GM12878 (cell line): ENCODE measurements at regions not wholly inside any gene's neighbourhood (a gene's known extent, or its start where the extent isn't known, plus 50 kb on each side); places are given as distances from the start of the nearest gene placed in this dataset.

ENCODE experiments used
- ATAC-seq: fragments of 200-7000 bp; cut with Tn5 transposase; 3 replicates; pipeline ENCODE4 v1.9.1; 2020; ENCODE audit warnings: mild to moderate bottlenecking, moderate library complexity
- BruUV-seq: library from RNA; stranded (reverse); fragments of 400-500 nt; replicated peaks from 2 replicates; lab custom pipeline; 2021; lab: Mats Ljungman, UMichigan
- CTCF ChIA-PET: fragments of 300-600 bp; sonication (Branson Sonifier 250); formaldehyde crosslinking; extraction: SDS; loops from one replicate; lab custom pipeline; 2021; ENCODE audit warnings: inconsistent platforms; lab: Yijun Ruan, JAX
- POLR2A ChIA-PET: fragments of 350-600 bp; formaldehyde crosslinking; extraction: SDS; loops from one replicate; lab custom pipeline; 2021; ENCODE audit warnings: inconsistent platforms; lab: Charles Lee
- RAD21 ChIA-PET: fragments of 300-600 bp; sonication (Branson Sonifier 250); formaldehyde crosslinking; loops from one replicate; lab custom pipeline; 2023; ENCODE audit warnings: antibody characterized with exemption; ENCODE audit not compliant: unreplicated experiment; lab: Charles Lee
- SMC1A ChIA-PET: fragments of 300-600 bp; sonication (Branson Sonifier 250); formaldehyde crosslinking; loops from one replicate; lab custom pipeline; 2023; ENCODE audit not compliant: unreplicated experiment, uncharacterized antibody; lab: Charles Lee
- DNase-seq: peaks from one replicate; pipeline ENCODE4 v3.0.0-alpha.2; 2011; ENCODE audit warnings: low read depth, low spot score
- FAIRE-seq: peaks from 3 replicates; lab custom pipeline; 2011; peaks lifted over from hg19 to GRCh38; lab: Jason Lieb, UNC
- H2AFZ ChIP-seq: 2 replicates; pipeline ENCODE4 v1.6.0; 2011; ENCODE audit warnings: low read depth, low read length, control low read depth; ENCODE audit not compliant: control insufficient read depth
- H3K27ac ChIP-seq: 2 replicates; pipeline ENCODE4 v1.5.1; 2011; ENCODE audit warnings: control low read depth; ENCODE audit not compliant: control insufficient read depth, insufficient read depth
- H3K27me3 ChIP-seq, 2 experiments: replicated peaks in 1 of 2; 2 replicates each; pipeline versions ENCODE4 v1.6.0 to v1.6.1; 2011; ENCODE audit warnings: low read length in 1 of 2; ENCODE audit not compliant: control insufficient read depth in 2 of 2, insufficient read depth in 2 of 2
- H3K36me3 ChIP-seq, 2 experiments: 2 replicates each; pipeline ENCODE4 v1.5.1; 2011; ENCODE audit warnings: low read length in 1 of 2; ENCODE audit not compliant: control insufficient read depth in 2 of 2, insufficient read depth in 2 of 2
- H3K4me1 ChIP-seq: 2 replicates; pipeline ENCODE4 v1.6.1; 2011; ENCODE audit warnings: mild to moderate bottlenecking, low read length, moderate library complexity, mixed read lengths; ENCODE audit not compliant: control insufficient read depth, insufficient read depth
- H3K4me2 ChIP-seq: 2 replicates; pipeline ENCODE4 v1.6.0; 2011; ENCODE audit warnings: control low read depth; ENCODE audit not compliant: control insufficient read depth, insufficient read depth
- H3K4me3 ChIP-seq: fragments of 200-600 bp; sonication (generic); 2 replicates; pipeline ENCODE4 v1.5.1; 2016
- H3K79me2 ChIP-seq: 2 replicates; pipeline ENCODE4 v1.6.0; 2011; ENCODE audit warnings: low read length; ENCODE audit not compliant: control insufficient read depth, insufficient read depth
- H3K9ac ChIP-seq: 2 replicates; pipeline ENCODE4 v1.8.0; 2011; ENCODE audit warnings: low read length, control low read depth, mixed read lengths; ENCODE audit not compliant: control insufficient read depth, insufficient read depth
- H3K9me3 ChIP-seq: replicated peaks from 3 replicates; pipeline ENCODE4 v1.5.1; 2011; ENCODE audit warnings: mild to moderate bottlenecking, low read length; ENCODE audit not compliant: control insufficient read depth, insufficient read depth
- H4K20me1 ChIP-seq: 2 replicates; pipeline ENCODE4 v1.6.0; 2011; ENCODE audit not compliant: control insufficient read depth, insufficient read depth
- BCL3 ChIP-seq: IDR thresholded peaks from 2 replicates; pipeline ENCODE4 v1.6.1; 2011; ENCODE audit warnings: borderline replicate concordance, low read depth, mild to moderate bottlenecking, moderate library complexity, low read length; ENCODE audit not compliant: insufficient read depth, poor library complexity, severe bottlenecking
- CHD1 ChIP-seq: IDR thresholded peaks from 2 replicates; pipeline ENCODE4 v1.6.1; 2012; ENCODE audit warnings: low read depth, low read length, improper control_type of control experiment
- DPF2 ChIP-seq: fragments of 450-650 bp; IDR thresholded peaks from 2 replicates; pipeline ENCODE4 v1.6.1; 2017; ENCODE audit warnings: mild to moderate bottlenecking
- FOS ChIP-seq: IDR thresholded peaks from 3 replicates; pipeline ENCODE4 v1.6.1; 2011; ENCODE audit warnings: borderline replicate concordance; ENCODE audit not compliant: insufficient read length; ENCODE audit errors: extremely low read depth
- HCFC1 ChIP-seq: fragments of 150-350 bp; IDR thresholded peaks from 2 replicates; pipeline ENCODE4 v1.6.1; 2014; ENCODE audit warnings: low read length
- IRF5 ChIP-seq: fragments of 450-650 bp; IDR thresholded peaks from 2 replicates; pipeline ENCODE4 v1.6.1; 2017; ENCODE audit warnings: borderline replicate concordance
- KDM1A ChIP-seq: fragments of 200-600 bp; sonication (generic); IDR thresholded peaks from 2 replicates; pipeline ENCODE4 v1.6.1; 2016; ENCODE audit warnings: borderline replicate concordance
- NR2C1 ChIP-seq: fragments of 450-650 bp; IDR thresholded peaks from 2 replicates; pipeline ENCODE4 v1.6.1; 2017; ENCODE audit warnings: antibody characterized with exemption, mild to moderate bottlenecking, moderate library complexity
- POLR2AphosphoS5 ChIP-seq: IDR thresholded peaks from 2 replicates; pipeline ENCODE4 v1.6.1; 2011; ENCODE audit warnings: mild to moderate bottlenecking, low read length, inconsistent platforms
- RFX5 ChIP-seq: IDR thresholded peaks from 2 replicates; pipeline ENCODE4 v1.6.1; 2011; ENCODE audit warnings: low read depth, low read length, improper control_type of control experiment
- SREBF2 ChIP-seq: IDR thresholded peaks from 2 replicates; pipeline ENCODE4 v1.6.1; 2012; ENCODE audit warnings: mild to moderate bottlenecking, low read length
- STAT1 ChIP-seq: fragments of 450-650 bp; conservative IDR thresholded peaks from 2 replicates; pipeline ENCODE4 v1.6.1; 2014; ENCODE audit warnings: antibody characterized with exemption, mild to moderate bottlenecking
- ZNF24 ChIP-seq: fragments of 450-650 bp; IDR thresholded peaks from 2 replicates; pipeline ENCODE4 v1.6.1; 2017; ENCODE audit warnings: antibody characterized with exemption, mild to moderate bottlenecking
- ZNF687 ChIP-seq: fragments of 450-650 bp; IDR thresholded peaks from 2 replicates; pipeline ENCODE4 v1.6.1; 2017; ENCODE audit warnings: mild to moderate bottlenecking, moderate library complexity
- WGBS: methylation state at CpG from one replicate; pipeline ENCODE4 v1.1.6; 2016; ENCODE audit warnings: low lambda C conversion rate; ENCODE audit not compliant: insufficient replicate concordance, insufficient coverage; ENCODE audit errors: missing lambda C conversion rate; 5-methylcytosine and 5-hydroxymethylcytosine counted together
- in situ Hi-C: fragments of 300-500 bp; cut with MboI; formaldehyde crosslinking; loops from 9 replicates; pipeline ENCODE4 v1.14.3; 2018; ENCODE audit warnings: mixed read lengths
- intact Hi-C: fragments of 100-400 bp; cut with micrococcal nuclease; formaldehyde crosslinking; loops from one replicate; pipeline ENCODE4 v1.14.2; 2022; ENCODE audit not compliant: unreplicated experiment
- TF ChIP-seq, protein P1 (sequence below): fragments of 450-650 bp; IDR thresholded peaks from 2 replicates; pipeline ENCODE4 v1.6.1; 2016; ENCODE audit warnings: mild to moderate bottlenecking
- TF ChIP-seq, protein P2 (sequence below): fragments of 450-650 bp; IDR thresholded peaks from 2 replicates; pipeline ENCODE4 v1.6.1; 2018; ENCODE audit warnings: borderline replicate concordance, mild to moderate bottlenecking; ENCODE audit not compliant: partially characterized antibody

DNA sequence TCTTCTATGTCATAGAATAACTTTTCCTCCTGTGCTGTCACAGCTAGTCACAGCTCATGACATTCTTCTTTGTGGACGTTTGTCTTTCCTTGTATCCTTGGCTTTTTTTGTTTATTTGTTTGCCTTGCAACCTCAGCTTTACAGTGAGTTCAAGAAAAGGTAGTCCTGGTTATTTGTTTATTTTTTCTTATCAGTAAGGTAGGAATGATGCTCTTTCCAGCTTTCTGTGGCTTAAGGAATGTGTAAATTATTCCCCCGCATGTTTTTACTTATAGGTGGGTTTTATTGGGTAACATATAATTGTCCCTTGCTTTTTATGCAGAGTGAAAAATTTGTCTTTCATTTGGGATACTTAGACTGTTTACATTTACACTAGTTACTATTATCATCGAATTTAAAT lies 1673.6 kb upstream of the FLRT2 start:
- Histone ChIP-seq H2AFZ (no peak overlapping the region), H3K4me3 (no peak overlapping the region), H3K4me2 (no peak overlapping the region), H4K20me1 (no peaks in the 10 kb centered on the region), H3K27ac (no peak overlapping the region), H3K36me3 (no peaks in the 10 kb centered on the region), H3K4me1 (no peaks in the 10 kb centered on the region), H3K27me3 (no peaks in the 10 kb centered on the region), H3K9ac (no peak overlapping the region), H3K79me2 (no peaks in the 10 kb centered on the region), H3K9me3 (no peaks in the 10 kb centered on the region)
- BruUV-seq, result no TSS peak
- in situ Hi-C loops, result no loop called here
- ChIA-PET SMC1A (interaction anchor here (1.4 kb wide), 1 partner anchor 19 kb away, joined by 3 read pairs; no protein-coding TSS in a partner anchor), POLR2A (no interaction called here), CTCF (no interaction called here), RAD21 (no interaction called here)
- intact Hi-C loops, result no loop called here
- FAIRE-seq (no peak), DNase-seq (no peak), ATAC-seq (no peak)
- 32% methylated on average over 3 of the region's 3 CpGs for whole genome bisulfite sequencing
- TF ChIP-seq POLR2AphosphoS5 (no peak), ZNF687 (no peak), NR2C1 (no peak), DPF2 (no peak), RFX5 (no peak), IRF5 (no peak), SREBF2 (no peak), CHD1 (no peak), ZNF24 (no peak), KDM1A (no peak), STAT1 (no peak), HCFC1 (no peak), BCL3 (no peak), FOS (no peak)
- TF ChIP-seq, protein P1, sequence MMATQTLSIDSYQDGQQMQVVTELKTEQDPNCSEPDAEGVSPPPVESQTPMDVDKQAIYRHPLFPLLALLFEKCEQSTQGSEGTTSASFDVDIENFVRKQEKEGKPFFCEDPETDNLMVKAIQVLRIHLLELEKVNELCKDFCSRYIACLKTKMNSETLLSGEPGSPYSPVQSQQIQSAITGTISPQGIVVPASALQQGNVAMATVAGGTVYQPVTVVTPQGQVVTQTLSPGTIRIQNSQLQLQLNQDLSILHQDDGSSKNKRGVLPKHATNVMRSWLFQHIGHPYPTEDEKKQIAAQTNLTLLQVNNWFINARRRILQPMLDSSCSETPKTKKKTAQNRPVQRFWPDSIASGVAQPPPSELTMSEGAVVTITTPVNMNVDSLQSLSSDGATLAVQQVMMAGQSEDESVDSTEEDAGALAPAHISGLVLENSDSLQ, result no peak
- TF ChIP-seq, protein P2, sequence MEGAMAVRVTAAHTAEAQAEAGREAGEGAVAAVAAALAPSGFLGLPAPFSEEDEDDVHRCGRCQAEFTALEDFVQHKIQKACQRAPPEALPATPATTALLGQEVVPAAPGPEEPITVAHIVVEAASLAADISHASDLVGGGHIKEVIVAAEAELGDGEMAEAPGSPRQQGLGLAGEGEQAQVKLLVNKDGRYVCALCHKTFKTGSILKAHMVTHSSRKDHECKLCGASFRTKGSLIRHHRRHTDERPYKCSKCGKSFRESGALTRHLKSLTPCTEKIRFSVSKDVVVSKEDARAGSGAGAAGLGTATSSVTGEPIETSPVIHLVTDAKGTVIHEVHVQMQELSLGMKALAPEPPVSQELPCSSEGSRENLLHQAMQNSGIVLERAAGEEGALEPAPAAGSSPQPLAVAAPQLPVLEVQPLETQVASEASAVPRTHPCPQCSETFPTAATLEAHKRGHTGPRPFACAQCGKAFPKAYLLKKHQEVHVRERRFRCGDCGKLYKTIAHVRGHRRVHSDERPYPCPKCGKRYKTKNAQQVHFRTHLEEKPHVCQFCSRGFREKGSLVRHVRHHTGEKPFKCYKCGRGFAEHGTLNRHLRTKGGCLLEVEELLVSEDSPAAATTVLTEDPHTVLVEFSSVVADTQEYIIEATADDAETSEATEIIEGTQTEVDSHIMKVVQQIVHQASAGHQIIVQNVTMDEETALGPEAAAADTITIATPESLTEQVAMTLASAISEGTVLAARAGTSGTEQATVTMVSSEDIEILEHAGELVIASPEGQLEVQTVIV, result no peak
